HG03159 (cell line): ENCODE measurements at regions not wholly inside any gene's neighbourhood (a gene's known extent, or its start where the extent isn't known, plus 50 kb on each side); places are given as distances from the start of the nearest gene placed in this dataset.

ENCODE experiments used
- ATAC-seq: cut with Tn5 transposase; IDR thresholded peaks from one replicate; pipeline ENCODE4 v1.9.1; 2021; ENCODE audit warnings: mild to moderate bottlenecking, moderate library complexity; ENCODE audit not compliant: unreplicated experiment

GRCh38 chr18:77896586-77897252 lies 647.1 kb downstream of the GALR1 start:
- no peak for ATAC-seq

GRCh38 chr18:77897606-77898005 lies 648.0 kb downstream of the GALR1 start:
- no peak for ATAC-seq

GRCh38 chr18:77899972-77900754 lies 650.5 kb downstream of the GALR1 start:
- ATAC-seq: peak; percentile 100

GRCh38 chr18:77905011-77905410 lies 655.4 kb downstream of the GALR1 start:
- ATAC-seq: no peak

GRCh38 chr18:77905449-77906055 lies 655.9 kb downstream of the GALR1 start:
- ATAC-seq: no peak

- ATAC-seq: no peak
Measured at GRCh38 chr18:77906103-77906892, 656.6 kb downstream of the GALR1 start.

GRCh38 chr18:77910347-77910746 lies 660.7 kb downstream of the GALR1 start:
- no peak for ATAC-seq

GRCh38 chr18:77911971-77912605 lies 662.4 kb downstream of the GALR1 start:
- ATAC-seq: no peak

GRCh38 chr18:77918730-77919129 lies 669.1 kb downstream of the GALR1 start:
- no peak for ATAC-seq

GRCh38 chr18:77919923-77920322 lies 670.3 kb downstream of the GALR1 start:
- ATAC-seq: no peak

- ATAC-seq: no peak
Measured at GRCh38 chr18:77935342-77935741, 685.7 kb downstream of the GALR1 start.

GRCh38 chr18:77940566-77940965 lies 690.9 kb downstream of the GALR1 start:
- no peak for ATAC-seq

- no peak for ATAC-seq
Measured at GRCh38 chr18:77944533-77944932, 694.9 kb downstream of the GALR1 start.

GRCh38 chr18:77948567-77948966 lies 698.9 kb downstream of the GALR1 start:
- no peak for ATAC-seq

GRCh38 chr18:77949355-77949973 lies 699.8 kb downstream of the GALR1 start:
- no peak for ATAC-seq

- no peak for ATAC-seq
Measured at GRCh38 chr18:77959248-77959647, 709.6 kb downstream of the GALR1 start.

- ATAC-seq: no peak
Measured at GRCh38 chr18:77960791-77961410, 711.3 kb downstream of the GALR1 start.

GRCh38 chr18:77967071-77967470 lies 717.4 kb downstream of the GALR1 start:
- ATAC-seq: no peak

GRCh38 chr18:77967791-77968190 lies 718.1 kb downstream of the GALR1 start:
- no peak for ATAC-seq

GRCh38 chr18:77969972-77970371 lies 720.3 kb downstream of the GALR1 start:
- ATAC-seq: no peak
